GM21619 (cell line): ENCODE measurements at regions not wholly inside any gene's neighbourhood (a gene's known extent, or its start where the extent isn't known, plus 50 kb on each side); places are given as distances from the start of the nearest gene placed in this dataset.

ENCODE experiments used
- ATAC-seq: cut with Tn5 transposase; IDR thresholded peaks from one replicate; pipeline ENCODE4 v1.9.1; 2021; ENCODE audit not compliant: unreplicated experiment

GRCh38 chrX:16488959-16489358 lies 161.0 kb upstream of the S100G start:
- no peak for ATAC-seq

DNA sequence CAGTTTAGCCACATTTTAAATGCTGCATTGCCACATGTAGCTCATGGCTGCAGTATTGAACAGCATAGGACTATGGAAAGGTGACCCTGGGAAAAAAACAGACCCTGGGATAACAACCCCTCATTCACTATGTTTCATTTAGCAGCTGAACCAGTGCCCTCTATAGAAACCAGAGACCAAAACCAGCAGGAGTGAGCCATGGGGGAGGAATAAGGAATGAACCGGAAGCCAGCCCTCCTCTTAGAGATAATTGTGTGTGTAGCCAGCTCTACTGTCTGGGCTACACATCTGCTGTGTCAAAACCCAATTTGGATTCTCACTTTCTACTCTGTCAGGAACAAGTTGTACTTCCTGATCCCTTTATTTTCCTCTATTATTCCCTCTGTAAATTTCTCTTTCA lies 158.5 kb upstream of the S100G start:
- ATAC-seq = no peak

DNA sequence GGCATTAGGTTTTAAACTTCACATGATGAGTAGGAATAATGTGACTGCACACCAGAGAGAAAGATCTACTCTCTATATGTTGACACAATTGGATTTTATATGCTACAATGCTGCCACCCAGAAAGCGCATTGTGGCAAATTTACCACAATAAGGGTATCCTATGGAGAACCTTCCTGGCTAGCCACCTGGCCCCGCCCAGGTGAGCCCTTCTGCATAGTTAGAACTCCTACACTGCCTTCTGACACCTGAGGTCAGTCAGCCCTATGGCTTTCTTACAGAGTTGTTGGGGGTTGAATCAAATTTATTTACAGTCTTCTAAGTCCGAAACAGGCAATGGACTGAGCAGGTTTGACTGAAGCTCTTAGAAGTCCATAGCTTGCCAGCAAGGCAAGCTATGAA lies 153.8 kb upstream of the S100G start:
- ATAC-seq = no peak

DNA sequence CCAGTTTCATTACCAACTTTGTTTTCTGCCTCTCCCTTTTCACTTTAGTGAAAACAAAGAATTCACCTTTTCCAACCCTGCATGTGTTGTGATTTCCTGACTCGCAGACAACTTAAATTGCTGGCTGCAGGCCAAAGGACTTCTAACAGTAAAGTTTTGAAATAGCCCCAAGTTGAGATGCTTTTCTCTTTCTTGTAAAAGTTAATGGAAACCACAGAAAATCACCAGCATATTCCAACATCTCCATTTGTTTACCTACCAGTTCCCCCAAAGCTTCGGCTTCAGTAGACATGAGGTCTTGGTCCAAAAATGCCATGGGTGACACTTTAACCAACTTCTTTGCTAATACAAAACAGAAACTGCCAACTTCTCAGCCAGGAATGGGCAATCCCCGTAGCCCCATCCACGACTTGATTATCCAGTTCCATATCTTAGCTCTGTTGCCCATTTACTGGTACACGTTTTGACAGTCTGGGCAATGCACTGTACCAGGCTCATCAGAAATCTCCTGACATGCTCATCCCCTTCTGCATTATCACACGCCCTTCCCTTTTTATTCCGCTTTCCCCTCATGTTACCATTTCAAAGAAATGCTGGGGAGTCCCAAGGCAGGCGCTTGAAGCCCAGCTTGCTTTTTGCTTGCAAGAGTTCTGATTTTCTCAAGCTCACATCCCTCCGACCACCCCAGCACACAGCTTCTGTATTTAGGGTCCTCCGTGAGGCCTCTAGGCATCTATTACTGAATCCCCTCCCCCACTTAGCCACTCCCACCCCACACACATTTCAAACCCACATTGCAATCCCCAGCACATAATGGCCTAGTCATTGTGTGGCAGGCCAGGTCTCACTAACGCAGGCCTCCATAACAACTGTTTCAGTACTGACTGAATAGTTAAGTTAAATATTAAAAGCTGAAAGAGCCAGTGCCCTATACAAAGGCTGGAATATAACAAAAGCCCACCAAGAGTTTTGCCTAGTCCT lies 137.9 kb upstream of the S100G start:
- ATAC-seq = no peak

GRCh38 chrX:16516232-16516876 lies 133.6 kb upstream of the S100G start:
- no peak for ATAC-seq

DNA sequence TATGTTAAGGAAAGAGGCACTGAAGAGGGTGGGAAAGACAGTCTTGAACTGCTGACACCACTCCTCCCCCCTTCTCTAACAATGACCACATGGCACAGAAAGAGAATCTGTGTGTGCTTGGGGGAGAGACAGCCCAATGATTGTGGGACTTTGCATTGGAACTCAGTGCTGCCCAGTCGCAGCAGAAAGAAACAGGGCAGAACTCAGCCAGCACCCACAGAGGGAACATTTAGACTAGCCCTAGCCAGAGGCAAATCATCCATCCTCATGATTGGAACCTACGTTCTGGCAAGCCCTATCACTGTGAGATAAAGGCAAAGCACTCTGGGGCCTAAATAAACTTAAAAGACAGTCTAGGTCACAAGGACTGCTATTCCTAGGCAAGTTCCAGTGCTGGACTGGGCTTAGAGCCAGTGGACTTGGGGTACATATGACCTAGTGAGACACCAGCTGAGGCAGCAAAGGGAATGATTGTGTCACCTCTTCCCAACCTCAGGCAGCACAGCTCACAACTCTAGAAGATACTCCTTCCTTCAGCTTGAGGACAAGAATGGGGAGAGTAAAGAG lies 132.8 kb upstream of the S100G start:
- no peak for ATAC-seq

- ATAC-seq = no peak
Observed at GRCh38 chrX:16518131-16518530, 131.8 kb upstream of the S100G start.

DNA sequence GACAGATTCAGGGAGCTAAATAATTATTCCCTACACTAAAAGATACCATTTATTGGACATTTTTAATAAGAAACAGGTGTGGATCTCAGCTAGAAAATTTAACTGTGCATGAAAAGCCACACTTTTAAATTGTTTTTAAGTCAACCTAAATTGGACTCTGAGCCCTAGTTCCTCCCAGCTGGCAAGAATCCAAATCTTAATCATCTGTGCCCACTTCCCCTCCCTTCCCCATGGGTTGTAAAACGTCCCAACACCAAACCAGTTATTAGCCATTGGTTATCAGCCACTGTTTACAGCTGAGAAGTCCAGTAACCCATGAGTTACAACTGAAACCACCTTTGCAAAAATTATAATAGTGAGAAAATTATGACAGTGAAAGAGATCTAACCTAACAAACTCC lies 125.6 kb upstream of the S100G start:
- ATAC-seq = no peak

- no peak for ATAC-seq
Observed at GRCh38 chrX:16526003-16526402, 124.0 kb upstream of the S100G start.

GRCh38 chrX:16528620-16529019 lies 121.3 kb upstream of the S100G start:
- ATAC-seq = no peak
